Pancreas (tissue), 10 donors: ENCODE measurements at regions not wholly inside any gene's neighbourhood (a gene's known extent, or its start where the extent isn't known, plus 50 kb on each side); places are given as distances from the start of the nearest gene placed in this dataset.

ENCODE experiments used
- ATAC-seq, 4 donors: fragments of 200-7000 bp; cut with Tn5 transposase; one replicate each; pipeline versions ENCODE4 v1.8.0 to v1.9.1; 2020; ENCODE audit warnings: mild to moderate bottlenecking in 4 of 4, moderate library complexity in 4 of 4
- DNase-seq, 6 donors: peaks; one replicate each; pipeline ENCODE4 v3.0.0-alpha.2; 2020
- FAIRE-seq: peaks from 2 replicates; lab custom pipeline; 2012; peaks lifted over from hg19 to GRCh38; lab: Jason Lieb, UNC
- H3K27ac ChIP-seq, 4 donors: fragments of 200-600 bp; sonication (generic); 1 replicate in 3 of 4; 2 replicates in 1 of 4; pipeline versions ENCODE4 v1.5.0 to v1.8.0; 2020
- H3K27me3 ChIP-seq, 4 donors: fragments of 200-600 bp; one replicate each; pipeline ENCODE4 v1.8.0; 2021
- H3K36me3 ChIP-seq, 3 donors: fragments of 200-600 bp; sonication (generic) in 1 of 3; one replicate each; pipeline versions ENCODE4 v1.5.0 to v1.8.0; 2020 to 2021
- H3K4me1 ChIP-seq, 3 donors: fragments of 200-600 bp; one replicate each; pipeline ENCODE4 v1.8.0; 2021
- H3K4me3 ChIP-seq, 4 donors: fragments of 200-600 bp; sonication (generic) in 2 of 4; one replicate each; pipeline versions ENCODE4 v1.5.0 to v1.8.0; 2020 to 2021
- H3K9me3 ChIP-seq, 4 donors: fragments of 200-600 bp; one replicate each; pipeline ENCODE4 v1.8.0; 2021
- CTCF ChIP-seq, 4 donors: fragments of 200-600 bp; sonication (generic) in 3 of 4; IDR thresholded peaks; one replicate each; pipeline versions ENCODE4 v1.5.0 to v1.8.0; 2021; ENCODE audit warnings: antibody characterized with exemption in 4 of 4
- WGBS, 2 donors: extraction: QIAGEN DNeasy Blood & Tissue Kit; methylation state at CpG; one replicate each; pipeline ENCODE4 v1.1.7; 2013; 5-methylcytosine and 5-hydroxymethylcytosine counted together
- intact Hi-C, 3 donors: fragments of 100-400 bp; cut with DNase I; formaldehyde crosslinking; loops; one replicate each; pipeline versions ENCODE4 v1.11.1 to v1.14.2; 2022
- donor health status: healthy with polysubstance abuse.
- donor health status: DM: no; HTN: no; CAD: no; lungs with moderate emphysema.
- donor health status: DM: no; HTN: no; CAD: no.
- donor health status: control.
- donor health status: control.
- donor health status: Bipolar disorder and iron deficiency.
- donor health status: DM: yes; HTN: yes; CAD: no.
- donor health status: DM: no; HTN: no; CAD: no.
- donor health status: DM: no; HTN: no; CAD: no.
- donor health status: DM: yes; HTN: yes; CAD: no.

GRCh38 chr20:52441710-52442109, 250.1 kb upstream of the ZFP64 start:
- ATAC-seq: no peak
- Histone ChIP-seq H3K4me1 (no peaks in the 10 kb centered on the region), H3K9me3 (no peaks in the 10 kb centered on the region), H3K36me3 (no peaks in the 10 kb centered on the region), H3K4me3 (no peak overlapping the region), H3K27me3 (peaks cover 0 to 25% (median 0%) of the 10 kb centered on the region in 4 donors), H3K27ac (no peak overlapping the region)
- no peak for FAIRE-seq
- WGBS, 2 donors: 54 to 71% methylated on average over 5 of the region's 5 CpGs
- intact Hi-C loops: no loop called here
- DNase-seq: no peak
- no peak for TF ChIP-seq CTCF (IDR thresholded peaks at IDR 0.05)

DNA sequence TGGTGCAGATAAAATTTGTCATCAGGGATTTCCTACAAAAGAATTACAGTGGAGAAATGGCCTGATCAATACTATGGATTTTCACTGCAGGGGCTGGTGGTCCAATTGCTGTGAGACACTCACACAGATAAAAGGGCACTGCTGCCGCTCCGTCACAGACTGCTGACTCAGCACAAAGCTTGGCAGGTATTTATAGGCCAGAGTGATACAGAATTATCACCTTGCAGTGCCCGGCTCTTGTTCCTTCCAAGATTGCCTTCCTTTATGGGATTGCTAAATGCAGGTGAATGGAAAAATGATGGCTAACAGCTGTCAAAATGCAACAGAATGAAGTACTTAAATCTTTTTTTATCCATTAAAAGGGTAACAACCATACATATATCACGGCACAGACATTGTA, 247.8 kb upstream of the ZFP64 start:
- ATAC-seq (no peak), FAIRE-seq (no peak), DNase-seq (no peak)
- intact Hi-C loops: no loop called here
- Histone ChIP-seq H3K4me1 (no peaks in the 10 kb centered on the region), H3K27ac (no peak overlapping the region), H3K27me3 (peaks cover 0 to 25% (median 0%) of the 10 kb centered on the region in 4 donors), H3K36me3 (no peaks in the 10 kb centered on the region), H3K4me3 (no peak overlapping the region), H3K9me3 (no peaks in the 10 kb centered on the region)
- WGBS, 2 donors: 34 to 42% methylated on average over 4 of the region's 4 CpGs
- TF ChIP-seq CTCF (IDR thresholded peaks at IDR 0.05): no peak

DNA sequence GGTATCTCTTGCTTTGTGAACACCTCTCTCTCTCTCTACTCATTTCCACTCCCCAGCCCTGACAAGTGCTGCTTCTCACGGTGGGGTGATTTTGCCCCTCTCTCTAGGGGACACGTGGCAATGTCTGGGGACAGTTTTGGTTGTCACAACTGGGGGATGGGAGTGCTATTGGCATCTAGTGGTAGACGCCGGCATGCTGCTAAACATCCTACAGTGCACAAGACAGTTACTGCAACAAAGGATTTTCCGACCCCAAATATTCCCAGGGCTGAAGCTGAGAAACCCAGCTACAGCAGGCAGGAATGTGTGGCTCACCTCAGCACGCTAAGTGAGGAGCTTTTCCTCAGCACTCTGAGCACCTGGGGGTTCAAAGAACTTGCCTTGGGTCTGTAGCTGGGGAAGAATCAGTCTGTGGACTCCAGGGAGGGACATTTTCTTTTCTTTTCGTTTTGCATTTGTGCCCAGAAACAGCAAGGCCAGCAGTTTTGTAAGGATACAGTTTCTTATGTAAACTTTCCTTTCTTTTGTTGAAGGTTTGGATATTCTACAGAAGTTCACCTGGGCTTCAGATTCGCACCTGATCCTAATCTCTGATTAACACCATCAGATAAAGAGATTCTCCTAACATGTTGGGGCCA, 246.9 kb upstream of the ZFP64 start:
- H3K27me3 ChIP-seq: peaks cover 0 to 25% (median 0%) of the 10 kb centered on the region in 4 donors
- ATAC-seq (no peak), FAIRE-seq (no peak), DNase-seq (no peak)
- no peak overlapping the region for H3K27ac ChIP-seq
- no peaks in the 10 kb centered on the region for H3K9me3 ChIP-seq
- H3K4me1 ChIP-seq: no peaks in the 10 kb centered on the region
- WGBS, 2 donors: 28 to 52% methylated on average over 8 of the region's 8 CpGs
- TF ChIP-seq CTCF (IDR thresholded peaks at IDR 0.05): no peak
- no peaks in the 10 kb centered on the region for H3K36me3 ChIP-seq
- H3K4me3 ChIP-seq: no peak overlapping the region
- intact Hi-C loops: no loop called here

DNA sequence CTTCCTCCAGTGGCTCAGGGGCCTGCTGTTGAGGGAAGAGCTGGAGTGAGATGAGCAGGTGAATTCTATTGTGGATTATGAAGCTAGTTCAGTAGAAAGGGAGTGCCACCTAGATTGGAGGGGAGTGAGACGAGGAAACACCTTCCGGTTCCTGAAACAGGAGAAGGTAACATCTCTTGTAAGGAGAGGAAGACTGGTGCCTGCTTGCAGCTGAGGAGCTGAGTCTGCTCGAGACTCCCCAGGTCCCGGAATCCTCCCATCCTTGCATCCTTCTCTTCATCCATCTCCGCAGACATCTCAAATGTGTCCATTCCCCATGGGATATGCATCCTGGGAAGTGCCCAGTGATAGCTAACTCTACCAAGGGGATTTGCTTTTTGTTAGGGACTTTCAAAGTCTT, 242.9 kb upstream of the ZFP64 start:
- no peak for FAIRE-seq
- Histone ChIP-seq H3K27me3 (peaks cover 0 to 11% (median 0%) of the 10 kb centered on the region in 4 donors), H3K9me3 (no peaks in the 10 kb centered on the region), H3K36me3 (no peaks in the 10 kb centered on the region), H3K27ac (no peak overlapping the region), H3K4me3 (no peak overlapping the region), H3K4me1 (no peaks in the 10 kb centered on the region)
- no peak for TF ChIP-seq CTCF (IDR thresholded peaks at IDR 0.05)
- ATAC-seq: no peak
- intact Hi-C loops: no loop called here
- no peak for DNase-seq
- 73 to 93% methylated on average over 5 of the region's 5 CpGs for WGBS, 2 donors

- no peak for ATAC-seq
- DNase-seq: no peak
- 78 to 83% methylated on average over 2 of the region's 2 CpGs for WGBS, 2 donors
- Histone ChIP-seq H3K4me3 (no peak overlapping the region), H3K36me3 (no peaks in the 10 kb centered on the region), H3K27me3 (peaks cover 0 to 7% (median 0%) of the 10 kb centered on the region in 4 donors), H3K9me3 (no peaks in the 10 kb centered on the region), H3K27ac (no peak overlapping the region), H3K4me1 (no peaks in the 10 kb centered on the region)
- no peak for TF ChIP-seq CTCF (IDR thresholded peaks at IDR 0.05)
- intact Hi-C loops: no loop called here
- no peak for FAIRE-seq
These were observed 242.5 kb upstream of the ZFP64 start for GRCh38 chr20:52434041-52434425.
